ENCODE measurements at regions not wholly inside any gene's neighbourhood (a gene's known extent, or its start where the extent isn't known, plus 50 kb on each side); places are given as distances from the start of the nearest gene placed in this dataset.

GRCh38 chr7:92917230-92917629 is 80.9 kb upstream of the CDK6 start:
- TF ChIP-seq CTCF (IDR thresholded peaks at IDR 0.05; ENCODE audit: low read depth, low read length) (no peak), MYC (IDR thresholded peaks at IDR 0.05; ENCODE audit: low read depth, low read length) (no peak), MAX (IDR thresholded peaks at IDR 0.05; ENCODE audit: low read depth, low read length) (no peak), POLR2A (IDR thresholded peaks at IDR 0.05; ENCODE audit: extremely low read depth, insufficient read length) (no peak)
- DNase-seq (ENCODE audit: low read depth): no peak
- H3K4me3 ChIP-seq (ENCODE audit: low read depth, low read length): no peak overlapping the region

GRCh38 chr7:92916770-92917224 is 80.4 kb upstream of the CDK6 start:
- H3K4me3 ChIP-seq (ENCODE audit: low read depth, low read length): no peak overlapping the region
- DNase-seq (ENCODE audit: low read depth): no peak
- no peak for TF ChIP-seq MYC (IDR thresholded peaks at IDR 0.05; ENCODE audit: low read depth, low read length)
- no peak for TF ChIP-seq MAX (IDR thresholded peaks at IDR 0.05; ENCODE audit: low read depth, low read length)
- no peak for TF ChIP-seq POLR2A (IDR thresholded peaks at IDR 0.05; ENCODE audit: extremely low read depth, insufficient read length)
- TF ChIP-seq CTCF (IDR thresholded peaks at IDR 0.05; ENCODE audit: low read depth, low read length): no peak

GRCh38 chr7:92915348-92915747 is 79.0 kb upstream of the CDK6 start:
- TF ChIP-seq MYC (IDR thresholded peaks at IDR 0.05; ENCODE audit: low read depth, low read length) (no peak), MAX (IDR thresholded peaks at IDR 0.05; ENCODE audit: low read depth, low read length) (no peak), POLR2A (IDR thresholded peaks at IDR 0.05; ENCODE audit: extremely low read depth, insufficient read length) (no peak), CTCF (IDR thresholded peaks at IDR 0.05; ENCODE audit: low read depth, low read length) (no peak)
- DNase-seq (ENCODE audit: low read depth): no peak
- no peak overlapping the region for H3K4me3 ChIP-seq (ENCODE audit: low read depth, low read length)

GRCh38 chr7:92914645-92915044 is 78.3 kb upstream of the CDK6 start:
- no peak for TF ChIP-seq CTCF (IDR thresholded peaks at IDR 0.05; ENCODE audit: low read depth, low read length)
- no peak for TF ChIP-seq MAX (IDR thresholded peaks at IDR 0.05; ENCODE audit: low read depth, low read length)
- TF ChIP-seq POLR2A (IDR thresholded peaks at IDR 0.05; ENCODE audit: extremely low read depth, insufficient read length): no peak
- TF ChIP-seq MYC (IDR thresholded peaks at IDR 0.05; ENCODE audit: low read depth, low read length): no peak
- no peak overlapping the region for H3K4me3 ChIP-seq (ENCODE audit: low read depth, low read length)
- DNase-seq (ENCODE audit: low read depth): no peak

- no peak for TF ChIP-seq MAX (IDR thresholded peaks at IDR 0.05; ENCODE audit: low read depth, low read length)
- no peak for TF ChIP-seq CTCF (IDR thresholded peaks at IDR 0.05; ENCODE audit: low read depth, low read length)
- no peak for TF ChIP-seq MYC (IDR thresholded peaks at IDR 0.05; ENCODE audit: low read depth, low read length)
- no peak for TF ChIP-seq POLR2A (IDR thresholded peaks at IDR 0.05; ENCODE audit: extremely low read depth, insufficient read length)
- H3K4me3 ChIP-seq (ENCODE audit: low read depth, low read length): no peak overlapping the region
- no peak for DNase-seq (ENCODE audit: low read depth)
Measured at GRCh38 chr7:92913849-92914248, 77.5 kb upstream of the CDK6 start.

- H3K4me3 ChIP-seq (ENCODE audit: low read depth, low read length): no peak overlapping the region
- no peak for DNase-seq (ENCODE audit: low read depth)
- TF ChIP-seq MYC (IDR thresholded peaks at IDR 0.05; ENCODE audit: low read depth, low read length): no peak
- TF ChIP-seq POLR2A (IDR thresholded peaks at IDR 0.05; ENCODE audit: extremely low read depth, insufficient read length): no peak
Measured at GRCh38 chr7:92910976-92911375, 74.6 kb upstream of the CDK6 start.
